B cell (primary cell): ENCODE measurements at regions not wholly inside any gene's neighbourhood (a gene's known extent, or its start where the extent isn't known, plus 50 kb on each side); places are given as distances from the start of the nearest gene placed in this dataset.
"Not testable (repeated sequence)": the region's sequence is repeated elsewhere in the genome, so short reads cannot be mapped to it uniquely, and the experiment has no call there.

Experiments
- ATAC-seq: fragments of 200-7000 bp; cut with Tn5 transposase; one replicate; pipeline ENCODE4 v1.10.0; 2021; ENCODE audit warnings: low read depth, mild to moderate bottlenecking, moderate number of reproducible peaks, moderate library complexity
- CTCF ChIA-PET: fragments of 350-600 bp; sonication (Branson Sonifier 250); formaldehyde crosslinking; loops from one replicate; lab custom pipeline; 2021; ENCODE audit warnings: antibody characterized with exemption, inconsistent platforms; lab: Charles Lee
- POLR2A ChIA-PET: fragments of 350-600 bp; sonication (Branson Sonifier 250); formaldehyde crosslinking; loops from one replicate; lab custom pipeline; 2021; ENCODE audit warnings: antibody characterized with exemption; lab: Charles Lee
- DNase-seq: peaks from one replicate; pipeline ENCODE4 v3.0.0; 2013
- H2AFZ ChIP-seq: 2 replicates; pipeline ENCODE4 v1.6.1; 2012; ENCODE audit warnings: mild to moderate bottlenecking, low read depth, low read length; ENCODE audit not compliant: insufficient read depth, poor library complexity, severe bottlenecking
- H3K27ac ChIP-seq, 2 donors: 1 replicate in 1 of 2; 2 replicates in 1 of 2; pipeline ENCODE4 v1.5.1; 2012 to 2013; ENCODE audit warnings: low read length in 2 of 2, mild to moderate bottlenecking in 2 of 2, moderate library complexity in 1 of 2
- H3K27me3 ChIP-seq, 4 experiments: fragments of 200-600 bp in 1 of 4; sonication (generic) in 1 of 4; replicated peaks in 1 of 4; 1 replicate in 2 of 4; 2 replicates in 2 of 4; pipeline versions ENCODE4 v1.6.1 to v1.7.0; 2013 to 2016; ENCODE audit warnings: low read length in 3 of 4, mild to moderate bottlenecking in 2 of 4, mixed read lengths in 1 of 4, moderate library complexity in 1 of 4; ENCODE audit not compliant: insufficient read depth in 4 of 4, control insufficient read depth in 3 of 4; ENCODE audit errors: control extremely low read depth in 1 of 4
- H3K36me3 ChIP-seq, 2 experiments: replicated peaks in 1 of 2; 1 replicate in 1 of 2; 2 replicates in 1 of 2; pipeline versions ENCODE4 v1.6.1 to v1.7.1; 2013; ENCODE audit warnings: low read length in 1 of 2; ENCODE audit not compliant: insufficient read depth in 2 of 2, control insufficient read depth in 1 of 2; ENCODE audit errors: control extremely low read depth in 1 of 2, extremely low read depth in 1 of 2
- H3K4me1 ChIP-seq, 2 donors: fragments of 200-600 bp in 1 of 2; sonication (generic) in 1 of 2; 1 replicate in 1 of 2; 2 replicates in 1 of 2; pipeline versions ENCODE4 v1.5.1 to v1.6.1; 2013 to 2017; ENCODE audit warnings: low read length in 2 of 2; ENCODE audit not compliant: control insufficient read depth in 2 of 2, insufficient read depth in 2 of 2
- H3K4me2 ChIP-seq: replicated peaks from 2 replicates; pipeline ENCODE3; 2012; ENCODE audit warnings: mild to moderate bottlenecking, low read depth, low read length; ENCODE audit not compliant: poor library complexity, severe bottlenecking
- H3K4me3 ChIP-seq, 5 experiments: fragments of 200-600 bp in 1 of 5; sonication (generic) in 1 of 5; 1 replicate in 3 of 5; 2 replicates in 2 of 5; pipeline versions ENCODE4 v1.5.1 to v1.7.0; 2011 to 2016; ENCODE audit warnings: low read length in 4 of 5, mild to moderate bottlenecking in 4 of 5, low read depth in 2 of 5, control low read depth in 1 of 5, moderate library complexity in 1 of 5; ENCODE audit not compliant: insufficient read depth in 1 of 5; ENCODE audit errors: control extremely low read depth in 1 of 5, extremely low read depth in 1 of 5
- H3K79me2 ChIP-seq: fragments of 200-600 bp; sonication (generic); one replicate; pipeline ENCODE4 v1.6.0; 2016; ENCODE audit warnings: low read length; ENCODE audit not compliant: control insufficient read depth, insufficient read depth
- H3K9ac ChIP-seq: fragments of 200-600 bp; sonication (generic); 2 replicates; pipeline ENCODE4 v1.6.1; 2017; ENCODE audit warnings: mild to moderate bottlenecking, low read length, moderate library complexity
- H3K9me3 ChIP-seq, 3 donors: one replicate each; pipeline versions ENCODE4 v1.6.1 to v1.7.1; 2013; ENCODE audit warnings: low read length in 2 of 3; ENCODE audit not compliant: control insufficient read depth in 2 of 3, insufficient read depth in 1 of 3; ENCODE audit errors: control extremely low read depth in 1 of 3
- H4K20me1 ChIP-seq: 2 replicates; pipeline ENCODE4 v1.6.0; 2012; ENCODE audit warnings: mild to moderate bottlenecking, low read length; ENCODE audit not compliant: insufficient read depth, control insufficient read depth, poor library complexity, severe bottlenecking
- H3K27ac Mint-ChIP-seq: one replicate; pipeline ENCODE4 v1.8.0; 2021; ENCODE audit warnings: mixed read lengths
- H3K27me3 Mint-ChIP-seq: one replicate; pipeline ENCODE4 v1.8.0; 2021; ENCODE audit warnings: mixed read lengths
- H3K4me1 Mint-ChIP-seq: one replicate; pipeline ENCODE4 v1.8.0; 2021; ENCODE audit warnings: mixed read lengths
- H3K4me3 Mint-ChIP-seq: one replicate; pipeline ENCODE4 v1.8.0; 2021; ENCODE audit warnings: mixed read lengths
- H3K9me3 Mint-ChIP-seq: one replicate; pipeline ENCODE4 v1.8.0; 2022; ENCODE audit warnings: mixed read lengths; ENCODE audit not compliant: insufficient read depth
- WGBS: methylation state at CpG from one replicate; pipeline ENCODE4 v1.1.5; 2013; ENCODE audit warnings: missing lambda C conversion rate; ENCODE audit not compliant: insufficient coverage; 5-methylcytosine and 5-hydroxymethylcytosine counted together
- intact Hi-C: fragments of 100-400 bp; cut with micrococcal nuclease; formaldehyde crosslinking; loops from one replicate; pipeline ENCODE4 v1.10.0; 2022

GRCh38 chr13:52306336-52306735 lies 99.6 kb downstream of the THSD1 start:
- H3K4me3 Mint-ChIP-seq, H3K27ac Mint-ChIP-seq, H3K9me3 Mint-ChIP-seq, H3K36me3 ChIP-seq, DNase-seq, H3K9me3 ChIP-seq, H3K4me3 ChIP-seq, H4K20me1 ChIP-seq, H3K4me1 Mint-ChIP-seq, H2AFZ ChIP-seq, H3K27ac ChIP-seq, H3K4me2 ChIP-seq, ATAC-seq, H3K9ac ChIP-seq, H3K4me1 ChIP-seq, intact Hi-C loops, POLR2A ChIA-PET, CTCF ChIA-PET, H3K27me3 ChIP-seq, H3K79me2 ChIP-seq, H3K27me3 Mint-ChIP-seq: not testable (repeated sequence)
- no CpG with 5 or more reads among the region's 1 CpG for WGBS

- H3K4me1 ChIP-seq, H4K20me1 ChIP-seq, H3K4me3 ChIP-seq, POLR2A ChIA-PET, CTCF ChIA-PET, H3K27ac ChIP-seq, H3K4me2 ChIP-seq, H3K27ac Mint-ChIP-seq, H3K36me3 ChIP-seq, H3K9ac ChIP-seq, H3K4me1 Mint-ChIP-seq, intact Hi-C loops, H3K27me3 Mint-ChIP-seq, H3K79me2 ChIP-seq, H3K9me3 Mint-ChIP-seq, H3K9me3 ChIP-seq, H3K27me3 ChIP-seq, ATAC-seq, DNase-seq, H3K4me3 Mint-ChIP-seq, H2AFZ ChIP-seq: not testable (repeated sequence)
- 100% methylated on average over 1 of the region's 1 CpG for WGBS
Observed at GRCh38 chr13:52303098-52303497, 102.9 kb downstream of the THSD1 start.

GRCh38 chr13:52302688-52303087 lies 103.3 kb downstream of the THSD1 start:
- H3K27ac Mint-ChIP-seq, DNase-seq, H2AFZ ChIP-seq, H3K27ac ChIP-seq, H3K4me3 Mint-ChIP-seq, H3K4me2 ChIP-seq, H3K79me2 ChIP-seq, H4K20me1 ChIP-seq, POLR2A ChIA-PET, H3K9me3 ChIP-seq, H3K4me3 ChIP-seq, H3K4me1 ChIP-seq, CTCF ChIA-PET, H3K27me3 ChIP-seq, ATAC-seq, H3K9ac ChIP-seq, H3K36me3 ChIP-seq, H3K27me3 Mint-ChIP-seq, H3K9me3 Mint-ChIP-seq, H3K4me1 Mint-ChIP-seq, intact Hi-C loops: not testable (repeated sequence)
- WGBS: no CpG with 5 or more reads among the region's 6 CpGs

- CTCF ChIA-PET, H3K9me3 Mint-ChIP-seq, H3K27me3 Mint-ChIP-seq, H3K4me3 Mint-ChIP-seq, H4K20me1 ChIP-seq, POLR2A ChIA-PET, H3K27ac Mint-ChIP-seq, H3K27ac ChIP-seq, H2AFZ ChIP-seq, H3K9me3 ChIP-seq, H3K4me1 ChIP-seq, H3K79me2 ChIP-seq, H3K4me1 Mint-ChIP-seq, H3K36me3 ChIP-seq, ATAC-seq, H3K9ac ChIP-seq, DNase-seq, H3K4me2 ChIP-seq, H3K4me3 ChIP-seq, intact Hi-C loops, H3K27me3 ChIP-seq: not testable (repeated sequence)
- no CpG with 5 or more reads among the region's 4 CpGs for WGBS
Observed at GRCh38 chr13:52301810-52302400, 104.1 kb downstream of the THSD1 start.
